T-helper 1 cell treated with Interleukin-12 subunit alpha and Interleukin-12 subunit beta and Interleukin-4 antibody, amounts not matched to agents 30 ng/mL and 1 ng/mL, for 36 hours (primary cell): ENCODE measurements at regions not wholly inside any gene's neighbourhood (a gene's known extent, or its start where the extent isn't known, plus 50 kb on each side); places are given as distances from the start of the nearest gene placed in this dataset.

Experiments used
- intact Hi-C: fragments of 100-400 bp; cut with micrococcal nuclease; formaldehyde crosslinking; loops from one replicate; pipeline ENCODE4 v1.15.1; 2024

DNA sequence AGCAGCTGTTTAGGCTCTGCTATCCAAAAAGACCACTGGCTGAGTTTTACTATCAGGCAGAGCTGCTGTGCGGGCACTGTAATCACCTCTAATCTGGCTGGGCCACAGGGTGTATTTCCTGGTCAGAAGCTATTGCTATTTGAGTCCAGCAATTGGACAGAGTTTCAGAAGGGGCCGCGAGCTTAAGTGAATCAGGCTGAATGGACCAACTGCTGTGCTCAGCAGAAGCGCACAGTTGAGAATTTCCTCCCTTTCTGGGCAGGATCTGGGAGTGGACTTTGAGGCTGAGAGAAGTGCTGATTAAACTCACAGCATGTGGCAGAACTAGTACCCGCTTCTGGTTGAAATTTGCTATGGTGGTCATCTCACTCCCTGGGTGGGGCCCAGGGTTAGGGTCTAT lies 251.8 kb downstream of the INSIG2 start:
- intact Hi-C loops = no loop called here

GRCh38 chr2:118339386-118339785 lies 251.1 kb downstream of the INSIG2 start:
- intact Hi-C loops = no loop called here

- intact Hi-C loops = no loop called here
These were observed 245.4 kb downstream of the INSIG2 start for GRCh38 chr2:118333664-118334063.

DNA sequence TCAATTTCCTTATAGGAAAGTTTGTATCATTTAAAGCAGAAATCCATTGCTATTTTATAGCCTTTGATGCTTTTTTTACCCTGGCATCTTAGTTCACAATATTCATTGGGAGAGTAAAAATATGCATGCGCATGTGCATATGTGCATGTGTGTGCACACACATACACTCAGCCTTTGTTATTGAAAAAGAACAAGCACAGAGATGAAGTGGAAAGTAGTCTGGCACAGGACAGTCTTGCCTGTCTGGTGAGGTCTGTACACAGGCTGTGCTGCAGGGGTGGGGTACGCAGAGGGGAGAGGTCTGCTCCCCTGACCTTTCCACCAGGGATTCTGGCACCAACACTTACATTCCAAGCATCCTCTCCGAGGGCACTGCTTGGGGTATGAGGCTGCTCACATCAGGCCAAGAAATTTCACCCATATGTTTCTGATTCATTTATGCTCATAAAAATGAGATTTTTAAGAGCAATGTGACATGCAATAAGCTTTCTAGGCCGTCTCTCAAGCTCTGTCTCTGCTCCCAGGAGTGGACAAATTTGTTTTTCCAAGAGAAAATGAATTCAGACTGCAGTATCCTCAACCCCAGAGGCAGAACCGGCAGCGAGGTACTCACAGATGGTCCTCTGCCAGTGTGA lies 237.2 kb downstream of the INSIG2 start:
- intact Hi-C loops = no loop called here

DNA sequence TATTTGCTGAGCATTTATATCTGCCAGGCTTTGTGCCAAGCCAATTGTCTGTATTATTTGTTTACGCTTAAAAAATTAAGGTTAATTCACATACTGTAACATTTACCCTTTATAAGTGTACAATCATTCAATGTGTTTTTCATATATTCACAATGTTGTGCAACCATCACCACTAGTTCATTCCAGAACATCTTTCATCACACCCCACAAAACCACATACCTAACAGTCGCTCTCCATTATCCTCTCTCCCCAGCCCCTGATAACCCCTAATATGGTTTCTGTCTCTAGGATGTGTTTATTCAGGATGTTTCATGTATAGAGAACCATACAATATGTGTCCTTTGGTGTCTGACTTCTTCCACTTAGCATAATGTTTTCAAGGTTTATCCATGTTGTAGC lies 234.1 kb downstream of the INSIG2 start:
- intact Hi-C loops = no loop called here

DNA sequence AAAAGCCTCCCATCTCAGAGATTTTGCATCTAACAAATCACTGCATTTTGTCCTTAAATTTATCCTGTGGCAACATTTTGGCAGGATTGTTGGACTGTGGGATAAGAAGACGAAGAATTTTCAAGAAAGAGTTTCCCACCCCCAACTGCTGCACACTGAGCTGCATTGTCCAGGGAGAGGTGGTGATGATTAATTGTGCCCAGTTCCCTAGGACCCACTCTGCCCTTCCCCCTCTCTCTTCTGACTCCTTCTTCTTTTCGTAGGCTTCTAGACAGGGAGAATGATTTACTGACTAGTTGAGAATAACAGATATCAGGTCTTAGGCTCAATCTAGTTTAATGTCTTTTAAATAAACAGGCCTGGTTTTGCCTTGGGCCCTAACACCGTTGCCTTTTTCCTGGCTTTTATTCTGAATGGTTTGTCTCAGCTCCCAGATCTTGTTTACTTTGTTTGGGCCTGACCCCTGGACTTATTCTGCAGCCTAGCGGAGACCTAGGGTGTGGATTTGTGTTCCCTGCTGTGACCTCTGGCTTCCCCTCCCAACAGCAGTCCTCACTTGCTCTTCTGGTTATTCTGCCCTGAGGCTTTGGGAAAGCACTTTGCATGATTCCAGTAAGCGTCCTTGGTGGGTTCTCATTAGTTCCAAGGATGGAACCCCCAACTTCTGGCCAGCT lies 233.3 kb downstream of the INSIG2 start:
- intact Hi-C loops = no loop called here

DNA sequence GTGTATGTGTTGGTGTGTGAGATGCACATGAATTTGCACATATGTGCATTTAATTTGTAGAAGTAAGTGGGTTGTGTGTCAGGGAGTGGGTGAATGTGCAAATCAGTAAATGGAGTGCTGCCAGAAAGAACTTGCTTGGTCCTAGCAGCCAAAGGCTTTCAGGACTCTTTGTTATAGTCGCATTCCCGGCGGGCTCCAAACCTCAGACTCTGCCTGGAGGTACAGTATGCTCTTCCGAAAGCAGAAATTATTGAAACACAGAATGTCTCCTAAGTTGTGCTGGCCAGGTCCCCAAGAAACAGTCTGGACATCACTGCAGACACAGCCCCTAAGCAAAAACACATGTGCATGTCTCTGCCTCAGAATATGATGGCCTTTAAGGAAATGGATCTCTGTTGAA lies 232.4 kb downstream of the INSIG2 start:
- intact Hi-C loops = no loop called here

GRCh38 chr2:118320196-118320595 lies 231.9 kb downstream of the INSIG2 start:
- intact Hi-C loops = no loop called here

GRCh38 chr2:118319271-118319684 lies 231.0 kb downstream of the INSIG2 start:
- intact Hi-C loops = loop anchor here (10.0 kb wide), 2 partner anchors 274 to 536 kb away; no protein-coding TSS in a partner anchor

- intact Hi-C loops = loop anchor here (10.0 kb wide), 2 partner anchors 271 to 539 kb away; no protein-coding TSS in a partner anchor
These were observed 227.3 kb downstream of the INSIG2 start for GRCh38 chr2:118315606-118316005.

DNA sequence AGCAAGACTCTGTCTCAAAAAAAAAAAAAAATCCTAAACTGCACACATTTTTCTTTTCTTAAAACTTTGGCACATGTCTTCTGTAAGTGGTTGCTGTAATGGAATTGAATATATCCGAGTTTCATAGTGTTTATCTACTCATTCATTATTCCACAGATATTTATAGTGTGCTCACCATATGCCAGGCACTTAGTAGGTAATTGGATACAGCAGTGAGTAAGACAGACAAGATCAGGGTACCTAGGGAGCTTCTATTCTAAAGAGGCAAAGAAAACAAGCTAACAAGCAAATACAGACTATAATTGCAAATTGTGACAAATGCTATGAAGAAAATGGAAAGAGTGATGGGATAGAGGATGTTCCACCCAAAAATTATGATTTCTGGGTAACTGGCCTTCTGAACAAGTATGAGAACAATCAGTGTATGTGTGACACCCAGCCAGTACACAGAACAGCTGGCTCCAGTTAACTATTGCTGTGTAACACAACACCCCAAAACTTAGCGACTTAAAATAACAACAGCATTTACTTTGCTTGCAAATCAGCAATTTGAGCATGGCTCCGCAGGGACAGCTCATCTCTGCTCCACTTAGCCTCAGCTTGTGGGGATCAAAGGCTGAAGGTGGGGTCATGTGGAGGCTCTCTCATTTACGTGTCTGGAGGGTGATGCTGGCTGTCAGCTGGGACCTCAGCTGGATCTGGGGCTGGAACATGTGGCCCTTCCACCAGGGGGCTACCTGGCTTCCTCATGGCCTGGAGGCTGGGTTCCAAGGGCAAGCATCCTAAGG lies 224.9 kb downstream of the INSIG2 start:
- intact Hi-C loops = loop anchor here (10.0 kb wide), 2 partner anchors 268 to 542 kb away; no protein-coding TSS in a partner anchor

- intact Hi-C loops = loop anchor here (1.0 to 10.0 kb wide), 8 partner anchors 89 to 1055 kb away; partner anchors contain the start of genes C2orf76, CCDC93, DBI and DDX18
These were observed 222.6 kb downstream of the INSIG2 start for GRCh38 chr2:118310681-118311429.

DNA sequence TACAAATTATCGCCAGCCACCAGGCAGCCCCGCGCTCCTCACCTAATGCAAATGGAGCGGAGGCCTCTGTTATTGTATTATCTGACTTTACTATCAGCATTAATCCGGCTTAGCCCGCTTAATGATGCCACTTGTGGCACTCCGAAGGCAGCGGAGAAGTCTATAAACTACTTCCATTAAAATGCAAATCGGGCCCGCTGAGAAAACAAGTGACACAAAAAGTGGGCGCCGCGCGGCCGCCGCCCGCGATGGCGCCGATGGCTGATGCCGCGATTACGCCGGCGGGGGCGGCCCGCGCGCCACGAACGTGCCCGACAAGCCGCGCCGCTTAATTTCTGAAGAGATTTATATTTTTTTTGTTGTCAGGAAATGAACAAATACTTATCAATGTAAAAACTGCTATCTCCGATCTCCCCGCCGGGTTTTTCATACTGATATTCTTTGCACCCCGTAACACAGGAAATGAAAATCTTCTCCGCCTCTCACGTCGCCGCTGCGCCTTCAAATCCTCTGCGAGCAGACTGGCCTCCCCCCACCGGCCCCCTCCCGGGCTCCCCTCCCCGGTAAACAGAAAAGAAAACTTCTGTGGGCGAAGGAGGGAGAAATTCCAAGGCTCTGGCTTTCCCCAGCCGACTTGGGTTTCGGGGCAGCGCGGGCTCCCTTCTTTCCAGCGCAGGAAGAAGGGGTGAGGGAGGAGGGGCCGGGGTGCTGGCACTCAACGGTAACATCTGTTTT lies 221.8 kb downstream of the INSIG2 start:
- intact Hi-C loops = loop anchor here (1.0 to 10.0 kb wide), 8 partner anchors 88 to 1056 kb away; partner anchors contain the start of genes C2orf76, CCDC93, DBI and DDX18

DNA sequence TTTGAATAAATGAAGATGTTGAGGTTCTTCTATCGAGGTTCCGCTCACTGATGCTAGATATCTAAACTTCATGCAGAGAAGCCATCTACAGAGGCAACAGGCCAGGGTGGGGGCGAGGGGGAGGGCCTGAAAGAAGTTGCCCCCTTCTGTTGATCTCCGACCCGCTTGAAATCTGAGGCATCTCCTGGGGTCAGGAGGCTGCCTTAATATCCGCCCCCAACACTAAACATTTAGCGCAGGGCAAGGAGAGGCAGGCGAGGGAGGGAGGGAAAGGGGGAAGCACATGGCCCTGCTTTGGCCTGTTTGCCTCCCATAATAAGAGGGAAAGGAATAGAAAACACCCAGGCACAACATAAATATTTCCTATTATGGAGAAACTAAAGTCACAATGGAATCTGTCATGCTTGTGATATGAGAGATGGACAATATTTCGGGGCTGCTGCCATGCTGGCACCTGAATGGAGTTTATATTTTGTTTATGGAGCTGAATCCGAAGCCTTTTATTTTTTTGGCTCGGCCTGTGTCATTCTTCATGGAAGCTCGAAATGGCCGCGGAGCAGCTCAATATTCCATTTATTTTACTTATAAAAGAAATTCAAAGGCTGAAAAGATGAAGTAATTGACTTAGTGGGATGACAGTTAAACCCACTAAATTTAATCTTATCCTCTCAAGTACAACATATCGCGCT lies 221.1 kb downstream of the INSIG2 start:
- intact Hi-C loops = no loop called here

DNA sequence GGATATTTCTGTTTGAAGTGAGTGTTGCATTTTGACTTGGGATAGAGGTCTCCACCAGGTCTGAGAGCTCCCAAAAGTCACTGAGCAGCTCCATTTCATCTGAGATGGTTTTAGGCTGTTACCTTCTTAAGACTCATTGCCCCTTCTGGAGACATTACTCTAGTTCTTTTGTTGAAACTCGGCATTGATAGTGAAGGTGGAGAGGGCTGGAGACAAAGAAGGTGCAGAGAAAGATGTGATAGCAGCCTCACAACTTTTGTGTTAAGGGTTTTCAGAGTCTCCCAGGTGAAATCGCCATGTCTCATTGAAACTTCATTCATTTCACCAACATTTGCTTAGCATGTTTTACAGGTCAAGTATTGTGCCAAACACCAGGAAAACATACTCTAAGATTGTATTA lies 219.6 kb downstream of the INSIG2 start:
- intact Hi-C loops = no loop called here

DNA sequence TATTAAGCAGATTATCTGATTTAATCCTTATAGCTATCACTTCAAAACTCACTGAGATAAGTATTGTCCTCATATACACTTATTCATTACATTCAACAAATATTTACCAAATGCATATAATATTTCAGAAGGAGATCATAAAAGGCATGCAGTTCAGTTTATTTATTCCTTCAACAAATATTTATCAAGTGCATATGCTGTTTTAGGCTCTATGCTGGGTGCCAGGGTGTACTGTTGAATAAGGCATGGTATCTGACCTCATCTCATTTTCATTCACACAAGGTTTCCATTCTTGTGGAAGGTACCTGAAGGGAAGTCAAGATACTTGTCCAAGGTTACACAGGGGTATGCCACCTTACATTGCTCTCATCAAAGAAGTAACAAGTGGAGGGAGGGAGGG lies 213.0 kb downstream of the INSIG2 start:
- intact Hi-C loops = no loop called here

- intact Hi-C loops = no loop called here
These were observed 212.6 kb downstream of the INSIG2 start for GRCh38 chr2:118300832-118301231.

- intact Hi-C loops = no loop called here
These were observed 208.4 kb downstream of the INSIG2 start for GRCh38 chr2:118296663-118297062.

DNA sequence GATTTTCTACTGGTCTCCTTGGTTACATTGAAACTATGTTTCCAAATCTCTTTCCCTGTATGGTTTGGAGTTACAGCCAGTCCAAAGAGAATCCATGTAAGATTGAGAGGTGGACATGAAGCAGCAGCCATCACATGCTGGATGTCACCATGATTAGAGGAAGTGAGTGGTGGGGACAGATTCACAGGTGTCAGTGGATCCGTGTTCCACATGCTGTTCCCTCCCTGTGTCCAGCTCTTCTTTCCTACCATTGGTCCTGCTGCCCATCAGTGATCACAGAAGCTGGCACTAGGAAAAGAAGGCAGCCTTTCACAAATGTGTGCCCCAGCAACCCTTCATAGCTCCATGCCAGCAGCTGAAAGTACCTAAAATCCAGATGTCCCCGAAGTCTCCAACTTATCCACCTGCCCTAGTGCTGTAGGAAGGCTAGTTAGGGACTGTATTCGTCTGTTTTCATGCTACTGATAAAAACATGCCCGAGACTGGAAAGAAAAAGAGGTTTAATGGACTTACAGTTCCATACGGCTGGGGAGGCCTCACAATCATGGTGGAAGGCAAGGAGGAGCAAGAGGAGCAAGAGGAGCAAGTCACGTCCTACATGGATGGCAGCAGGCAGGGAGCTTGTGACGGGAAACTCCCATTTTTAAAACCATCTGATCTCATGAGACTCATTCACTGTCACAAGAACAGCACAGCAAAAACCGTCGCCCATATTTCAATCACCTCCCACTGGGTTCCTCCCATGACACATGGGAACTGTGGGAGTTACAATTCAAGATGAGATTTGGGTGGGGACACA lies 207.5 kb downstream of the INSIG2 start:
- intact Hi-C loops = no loop called here
